ENCODE measurements at regions not wholly inside any gene's neighbourhood (a gene's known extent, or its start where the extent isn't known, plus 50 kb on each side); places are given as distances from the start of the nearest gene placed in this dataset.

DNA sequence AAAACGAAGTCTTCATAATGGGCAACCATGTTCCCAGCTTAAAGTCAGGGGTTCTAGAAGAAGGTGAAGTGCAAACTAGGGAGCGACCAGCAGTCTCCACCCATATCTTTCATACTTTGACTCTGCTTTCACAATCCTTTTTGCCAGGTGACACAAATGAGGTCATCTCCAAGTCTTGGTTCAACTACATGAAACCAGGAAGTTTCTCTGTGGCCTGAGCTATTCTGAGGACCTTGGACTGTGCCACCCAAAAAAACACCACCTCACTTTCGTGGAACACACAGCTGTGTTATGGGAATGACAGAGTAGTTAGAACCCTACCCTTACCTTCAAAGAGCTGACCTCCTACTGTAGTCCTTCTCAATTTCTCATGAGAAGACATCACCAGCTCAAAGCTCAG, 309.2 kb downstream of the AGTPBP1 start:
- H3K4ac ChIP-seq (ENCODE audit: low read depth, low read length): no peak overlapping the region
- H4K8ac ChIP-seq (ENCODE audit: low read depth in 2 of 2, low read length in 2 of 2): no peak overlapping the region
- H2BK5ac ChIP-seq (ENCODE audit: low read depth, low read length, poor library complexity, severe bottlenecking): no peak overlapping the region
- no peaks in the 10 kb centered on the region for H3K36me3 ChIP-seq (ENCODE audit: control insufficient read depth, insufficient read depth, low read length)
- no peaks in the 10 kb centered on the region for H3K9me1 ChIP-seq (ENCODE audit: insufficient read depth, low read length)
- H3K79me1 ChIP-seq (ENCODE audit: low read depth in 1 of 2, low read length in 2 of 2): no peaks in the 10 kb centered on the region
- ChIA-PET POLR2A (ENCODE audit: unreplicated experiment) (no interaction called here), CTCF (no interaction called here)
- no peak for DNase-seq
- no peak overlapping the region for H2AK5ac ChIP-seq (ENCODE audit: low read depth, low read length)
- no peak overlapping the region for H4K91ac ChIP-seq (ENCODE audit: insufficient read depth, low read depth, low read length)
- no peak overlapping the region for H2BK120ac ChIP-seq (ENCODE audit: low read depth, low read length)
- no peak overlapping the region for H2BK20ac ChIP-seq (ENCODE audit: low read depth, low read length)
- no peak overlapping the region for H3K56ac ChIP-seq (ENCODE audit: extremely low read depth, insufficient read depth, low read length)
- H2BK15ac ChIP-seq (ENCODE audit: low read depth, low read length): no peak overlapping the region
- peaks cover 25% of the 10 kb centered on the region for H3K9me3 ChIP-seq (ENCODE audit: control insufficient read depth, insufficient read depth, low read length)
- BruUV-seq (replicated peaks): no TSS peak
- no peak for TF ChIP-seq MAZ (IDR thresholded peaks at IDR 0.05; ENCODE audit: borderline replicate concordance, low read depth, low read length)
- TF ChIP-seq SMC3 (IDR thresholded peaks at IDR 0.05; ENCODE audit: low read depth, low read length): no peak
- TF ChIP-seq FOS (IDR thresholded peaks at IDR 0.05; ENCODE audit: low read depth, low read length): no peak
- TF ChIP-seq, protein P1, sequence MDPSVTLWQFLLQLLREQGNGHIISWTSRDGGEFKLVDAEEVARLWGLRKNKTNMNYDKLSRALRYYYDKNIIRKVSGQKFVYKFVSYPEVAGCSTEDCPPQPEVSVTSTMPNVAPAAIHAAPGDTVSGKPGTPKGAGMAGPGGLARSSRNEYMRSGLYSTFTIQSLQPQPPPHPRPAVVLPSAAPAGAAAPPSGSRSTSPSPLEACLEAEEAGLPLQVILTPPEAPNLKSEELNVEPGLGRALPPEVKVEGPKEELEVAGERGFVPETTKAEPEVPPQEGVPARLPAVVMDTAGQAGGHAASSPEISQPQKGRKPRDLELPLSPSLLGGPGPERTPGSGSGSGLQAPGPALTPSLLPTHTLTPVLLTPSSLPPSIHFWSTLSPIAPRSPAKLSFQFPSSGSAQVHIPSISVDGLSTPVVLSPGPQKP (IDR thresholded peaks at IDR 0.05; ENCODE audit: borderline replicate concordance, low read depth, low read length): no peak
- no peak for TF ChIP-seq RAD21 (IDR thresholded peaks at IDR 0.05; ENCODE audit: low read length)
- TF ChIP-seq, protein P2, sequence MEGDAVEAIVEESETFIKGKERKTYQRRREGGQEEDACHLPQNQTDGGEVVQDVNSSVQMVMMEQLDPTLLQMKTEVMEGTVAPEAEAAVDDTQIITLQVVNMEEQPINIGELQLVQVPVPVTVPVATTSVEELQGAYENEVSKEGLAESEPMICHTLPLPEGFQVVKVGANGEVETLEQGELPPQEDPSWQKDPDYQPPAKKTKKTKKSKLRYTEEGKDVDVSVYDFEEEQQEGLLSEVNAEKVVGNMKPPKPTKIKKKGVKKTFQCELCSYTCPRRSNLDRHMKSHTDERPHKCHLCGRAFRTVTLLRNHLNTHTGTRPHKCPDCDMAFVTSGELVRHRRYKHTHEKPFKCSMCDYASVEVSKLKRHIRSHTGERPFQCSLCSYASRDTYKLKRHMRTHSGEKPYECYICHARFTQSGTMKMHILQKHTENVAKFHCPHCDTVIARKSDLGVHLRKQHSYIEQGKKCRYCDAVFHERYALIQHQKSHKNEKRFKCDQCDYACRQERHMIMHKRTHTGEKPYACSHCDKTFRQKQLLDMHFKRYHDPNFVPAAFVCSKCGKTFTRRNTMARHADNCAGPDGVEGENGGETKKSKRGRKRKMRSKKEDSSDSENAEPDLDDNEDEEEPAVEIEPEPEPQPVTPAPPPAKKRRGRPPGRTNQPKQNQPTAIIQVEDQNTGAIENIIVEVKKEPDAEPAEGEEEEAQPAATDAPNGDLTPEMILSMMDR (conservative IDR thresholded peaks at IDR 0.05; ENCODE audit: low read depth, low read length): no peak
- no peak overlapping the region for H3K23ac ChIP-seq (ENCODE audit: low read depth, low read length)
- no CpG with 5 or more reads among the region's 3 CpGs for WGBS, 2 experiments (ENCODE audit: extremely low coverage in 2 of 2, insufficient read length in 1 of 2)
- no peak for ATAC-seq (ENCODE audit: low read depth)
- no peak overlapping the region for H4K5ac ChIP-seq (ENCODE audit: low read depth, low read length)
- no peak overlapping the region for H3K18ac ChIP-seq (ENCODE audit: low read depth, low read length)
- no peak overlapping the region for H3K9ac ChIP-seq (ENCODE audit: low read depth, low read length)
- no peak overlapping the region for H3K14ac ChIP-seq (replicated peaks; ENCODE audit: low read depth, low read length)
- no peaks in the 10 kb centered on the region for H3K27me3 ChIP-seq (ENCODE audit: control insufficient read depth, insufficient read depth, low read length)
- in situ Hi-C loops (cut with MboI; ENCODE audit: low sequenced_read_pairs) (no loop called here), intact Hi-C loops (cut with micrococcal nuclease) (no loop called here), dilution Hi-C loops (cut with HindIII; ENCODE audit: low sequenced_read_pairs, unreplicated experiment) (no loop called here)
- no peaks in the 10 kb centered on the region for H3K4me1 ChIP-seq (ENCODE audit: control insufficient read depth, insufficient read depth, low read length)
- H2AFZ ChIP-seq (replicated peaks; ENCODE audit: low read length, poor library complexity): no peak overlapping the region
- H3K4me3 ChIP-seq (ENCODE audit: insufficient read depth, low read depth, low read length): no peak overlapping the region
- H3K4me2 ChIP-seq (ENCODE audit: low read depth, low read length): no peak overlapping the region
- no peak overlapping the region for H2AK9ac ChIP-seq (replicated peaks; ENCODE audit: low read depth, low read length, poor library complexity)
- no peaks in the 10 kb centered on the region for H4K20me1 ChIP-seq (ENCODE audit: insufficient read depth, low read length)
- H3K27ac ChIP-seq (ENCODE audit: insufficient read depth, low read length): no peak overlapping the region
